NCI-H460 (cell line): ENCODE measurements at regions not wholly inside any gene's neighbourhood (a gene's known extent, or its start where the extent isn't known, plus 50 kb on each side); places are given as distances from the start of the nearest gene placed in this dataset.
"Not testable (repeated sequence)": the region's sequence is repeated elsewhere in the genome, so short reads cannot be mapped to it uniquely, and the experiment has no call there.

ENCODE experiments used
- DNase-seq: peaks from one replicate; pipeline ENCODE4 v3.0.0-alpha.2; 2016; ENCODE audit warnings: low read depth; ENCODE audit errors: extremely low read depth

- DNase-seq, result no peak
Measured at GRCh38 chr1:47680815-47681475, 243.1 kb downstream of the FOXD2 start.

- DNase-seq, result no peak
Measured at GRCh38 chr1:47681735-47682134, 243.9 kb downstream of the FOXD2 start.

- DNase-seq, result no peak
Measured at GRCh38 chr1:47682198-47682597, 244.4 kb downstream of the FOXD2 start.

- no peak for DNase-seq
Measured at GRCh38 chr1:47682786-47683350, 245.0 kb downstream of the FOXD2 start.

GRCh38 chr1:47683401-47683800 is 245.6 kb downstream of the FOXD2 start:
- DNase-seq, result no peak

- no peak for DNase-seq
Measured at GRCh38 chr1:47684518-47684917, 246.7 kb downstream of the FOXD2 start.

GRCh38 chr1:47684964-47685762 is 247.3 kb downstream of the FOXD2 start:
- DNase-seq, result no peak

GRCh38 chr1:47685763-47686066 is 247.9 kb downstream of the FOXD2 start:
- DNase-seq, result no peak

- no peak for DNase-seq
Measured at GRCh38 chr1:47686731-47687630, 249.1 kb downstream of the FOXD2 start.

GRCh38 chr1:47687631-47688460 is 250.0 kb downstream of the FOXD2 start:
- DNase-seq, result no peak

GRCh38 chr1:47688461-47689296 is 250.8 kb downstream of the FOXD2 start:
- DNase-seq, result no peak

- DNase-seq, result no peak
Measured at GRCh38 chr1:47689894-47690293, 252.1 kb downstream of the FOXD2 start.

- DNase-seq, result no peak
Measured at GRCh38 chr1:47690341-47691250, 252.8 kb downstream of the FOXD2 start.

- DNase-seq, result not testable (repeated sequence)
Measured at GRCh38 chr1:47691293-47691692, 253.4 kb downstream of the FOXD2 start.

GRCh38 chr1:47692196-47692595 is 254.4 kb downstream of the FOXD2 start:
- no peak for DNase-seq

GRCh38 chr1:47693115-47693514 is 255.3 kb downstream of the FOXD2 start:
- no peak for DNase-seq

GRCh38 chr1:47694011-47694890 is 256.4 kb downstream of the FOXD2 start:
- DNase-seq, result no peak
